GM12891 (cell line): ENCODE measurements at regions not wholly inside any gene's neighbourhood (a gene's known extent, or its start where the extent isn't known, plus 50 kb on each side); places are given as distances from the start of the nearest gene placed in this dataset.
"Not testable (repeated sequence)": the region's sequence is repeated elsewhere in the genome, so short reads cannot be mapped to it uniquely, and the experiment has no call there.

Source experiments
- POLR2A ChIP-seq: IDR thresholded peaks from 2 replicates; pipeline ENCODE4 v1.6.1; 2011; ENCODE audit warnings: low read depth, low read length, control low read depth
- POLR2AphosphoS5 ChIP-seq: IDR thresholded peaks from 2 replicates; pipeline ENCODE4 v1.6.1; 2011; ENCODE audit warnings: low read depth, low read length, control low read depth
- POU2F2 ChIP-seq: IDR thresholded peaks from 2 replicates; pipeline ENCODE4 v1.6.1; 2011; ENCODE audit warnings: low read depth, mild to moderate bottlenecking, control low read depth, low read length, moderate library complexity
- SPI1 ChIP-seq: IDR thresholded peaks from 2 replicates; pipeline ENCODE4 v1.6.1; 2011; ENCODE audit warnings: low read depth, low read length, control low read depth
- TAF1 ChIP-seq: IDR thresholded peaks from 2 replicates; pipeline ENCODE4 v1.6.1; 2011; ENCODE audit warnings: low read depth, low read length, control low read depth

DNA sequence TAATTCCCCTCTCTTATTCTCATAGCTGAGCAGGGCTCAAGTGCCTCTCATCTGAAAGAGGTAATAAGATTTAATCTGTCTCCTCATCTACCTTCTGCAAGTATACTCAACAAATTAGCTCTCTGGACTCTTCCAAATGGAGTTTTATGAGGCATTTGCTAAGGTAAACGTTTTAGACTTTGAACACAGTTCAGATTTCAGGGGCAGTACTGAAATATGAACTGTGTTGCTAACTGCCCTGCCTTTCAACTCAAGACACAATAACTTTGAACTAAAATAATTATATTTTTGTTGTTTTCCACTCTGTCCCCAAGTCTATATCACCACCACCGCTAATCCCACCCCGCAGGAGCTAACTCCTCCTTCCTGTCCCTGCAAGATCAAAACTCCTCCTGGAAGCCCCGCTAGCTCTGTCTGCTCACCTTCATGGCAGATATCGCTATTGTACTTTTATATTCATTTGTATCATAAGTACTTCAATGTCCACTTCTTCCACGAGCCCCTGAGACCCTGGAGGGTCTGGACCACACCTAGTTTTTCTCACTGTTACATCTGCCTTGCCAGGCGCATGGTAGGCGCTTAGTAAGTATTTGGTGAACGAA is 90.7 kb upstream of the DRD5 start:
- TF ChIP-seq POLR2A, TAF1, POLR2AphosphoS5, SPI1, POU2F2: not testable (repeated sequence)
